ENCODE measurements at regions not wholly inside any gene's neighbourhood (a gene's known extent, or its start where the extent isn't known, plus 50 kb on each side); places are given as distances from the start of the nearest gene placed in this dataset.

DNA sequence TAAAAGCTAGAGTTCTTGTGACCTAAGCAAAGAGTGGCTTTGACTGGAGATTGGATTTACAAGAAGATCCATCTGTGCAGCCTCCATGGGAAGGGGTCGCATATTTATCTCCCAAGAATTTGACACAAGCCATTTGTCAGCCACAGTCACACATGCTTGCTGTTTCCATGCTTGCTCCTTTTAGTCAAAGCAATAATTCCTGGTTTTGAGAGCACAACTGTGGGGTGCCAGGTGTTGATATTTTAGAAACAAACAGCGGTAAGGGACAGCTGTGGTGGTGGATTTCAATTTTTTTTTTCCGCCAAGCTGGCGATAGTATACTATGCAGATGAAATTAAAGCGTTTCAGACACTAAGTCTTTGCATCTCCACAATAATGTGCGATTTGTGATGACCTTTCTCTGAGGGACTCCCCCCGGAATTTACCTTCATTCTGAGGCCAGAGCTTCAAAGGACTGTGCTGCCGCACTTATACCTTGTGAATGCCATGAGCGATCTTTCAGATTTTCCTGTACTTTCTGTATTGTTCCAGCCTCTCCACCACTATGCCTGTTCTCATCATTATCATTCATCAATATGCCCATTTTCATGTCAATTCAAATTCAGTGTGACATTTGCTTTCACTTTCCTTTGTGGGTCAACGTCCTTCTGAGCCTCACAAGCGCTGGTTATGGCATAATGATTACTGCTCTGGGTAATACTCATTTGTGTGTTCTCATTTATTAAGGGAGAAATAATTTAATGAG, 108.2 kb upstream of the KBTBD8 start (continued):
- TF ChIP-seq TCF3 (IDR thresholded peaks at IDR 0.05; ENCODE audit: borderline replicate concordance, insufficient read depth, low read depth, low read length) (no peak), TCF12 (IDR thresholded peaks at IDR 0.05; ENCODE audit: low read depth, low read length) (no peak), POU2F2 (IDR thresholded peaks at IDR 0.05; ENCODE audit: borderline replicate concordance, low read depth, low read length) (no peak), RAD21 (IDR thresholded peaks at IDR 0.05; ENCODE audit: insufficient read depth, low read depth, low read length) (no peak), WRNIP1 (IDR thresholded peaks at IDR 0.05; ENCODE audit: borderline replicate concordance, low read depth, low read length) (no peak)
- TF ChIP-seq, protein P1, sequence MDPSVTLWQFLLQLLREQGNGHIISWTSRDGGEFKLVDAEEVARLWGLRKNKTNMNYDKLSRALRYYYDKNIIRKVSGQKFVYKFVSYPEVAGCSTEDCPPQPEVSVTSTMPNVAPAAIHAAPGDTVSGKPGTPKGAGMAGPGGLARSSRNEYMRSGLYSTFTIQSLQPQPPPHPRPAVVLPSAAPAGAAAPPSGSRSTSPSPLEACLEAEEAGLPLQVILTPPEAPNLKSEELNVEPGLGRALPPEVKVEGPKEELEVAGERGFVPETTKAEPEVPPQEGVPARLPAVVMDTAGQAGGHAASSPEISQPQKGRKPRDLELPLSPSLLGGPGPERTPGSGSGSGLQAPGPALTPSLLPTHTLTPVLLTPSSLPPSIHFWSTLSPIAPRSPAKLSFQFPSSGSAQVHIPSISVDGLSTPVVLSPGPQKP (IDR thresholded peaks at IDR 0.05; ENCODE audit: low read depth, low read length), result no peak

DNA sequence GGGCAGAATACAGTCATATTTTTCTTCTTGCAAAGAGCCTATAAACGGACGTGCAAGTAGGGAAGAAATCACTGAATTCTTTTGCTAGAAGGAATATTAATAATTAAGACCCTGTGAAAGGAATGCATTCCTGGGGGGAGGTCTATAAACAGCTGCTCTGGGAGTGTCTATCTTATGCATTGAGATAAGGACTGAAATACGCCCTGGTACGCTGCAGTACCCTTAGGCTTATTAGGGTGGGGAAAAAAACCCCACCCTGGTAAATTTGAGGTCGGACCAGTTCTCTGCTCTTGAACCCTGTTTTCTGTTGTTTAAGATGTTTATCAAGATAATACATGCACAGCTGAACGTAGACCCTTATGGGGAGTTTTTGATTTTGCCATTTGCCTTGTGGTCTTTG, 100.0 kb upstream of the KBTBD8 start:
- Histone ChIP-seq H3K27ac (ENCODE audit: control insufficient read depth, insufficient read depth) (no peak overlapping the region), H3K4me1 (ENCODE audit: control insufficient read depth, insufficient read depth, low read length) (no peaks in the 10 kb centered on the region), H3K9me3 (replicated peaks; ENCODE audit: control insufficient read depth, insufficient read depth, low read length) (no peaks in the 10 kb centered on the region; the same call in 1 of the 3 replicates), H3K27me3 (replicated peaks in 1 of 2; ENCODE audit: control insufficient read depth in 2 of 2, insufficient read depth in 2 of 2, low read length in 1 of 2) (no peaks in the 10 kb centered on the region), H3K9ac (ENCODE audit: control insufficient read depth, insufficient read depth, low read length) (no peak overlapping the region), H4K20me1 (ENCODE audit: control insufficient read depth, insufficient read depth) (no peaks in the 10 kb centered on the region), H2AFZ (ENCODE audit: control insufficient read depth, low read depth, low read length) (no peak overlapping the region), H3K4me3 (no peak overlapping the region), H3K79me2 (ENCODE audit: control insufficient read depth, insufficient read depth, low read length) (no peaks in the 10 kb centered on the region), H3K36me3 (ENCODE audit: control insufficient read depth in 2 of 2, insufficient read depth in 2 of 2, low read length in 1 of 2) (no peaks in the 10 kb centered on the region), H3K4me2 (ENCODE audit: control insufficient read depth, insufficient read depth) (no peak overlapping the region)
- ChIA-PET CTCF (interaction anchor here (0.7 kb wide), 1 partner anchor 1102 kb away, joined by 3 read pairs; no protein-coding TSS in a partner anchor), RAD21 (ENCODE audit: unreplicated experiment) (no interaction called here), POLR2A (no interaction called here), SMC1A (ENCODE audit: uncharacterized antibody, unreplicated experiment) (no interaction called here)
- intact Hi-C loops (cut with micrococcal nuclease; ENCODE audit: unreplicated experiment) (no loop called here), in situ Hi-C loops (cut with MboI) (no loop called here)
- DNase-seq (ENCODE audit: low read depth, low spot score) (no peak), ATAC-seq (no peak), FAIRE-seq (no peak)
- WGBS (ENCODE audit: insufficient coverage, insufficient replicate concordance, low lambda C conversion rate, missing lambda C conversion rate), result 21% methylated on average over 6 of the region's 6 CpGs
- TF ChIP-seq FOXK2 (IDR thresholded peaks at IDR 0.05) (no peak), NFIC (IDR thresholded peaks at IDR 0.05; ENCODE audit: low read depth, low read length) (no peak)
- no TSS peak for BruUV-seq (replicated peaks)

All from GM12878 (cell line).